Adrenal gland (tissue), 5 donors: ENCODE measurements at regions not wholly inside any gene's neighbourhood (a gene's known extent, or its start where the extent isn't known, plus 50 kb on each side); places are given as distances from the start of the nearest gene placed in this dataset.

Experiments used
- CTCF ChIP-seq, 6 experiments: fragments of 450-650 bp in 4 of 6; fragments of 200-600 bp in 2 of 6; sonication (generic) in 1 of 6; IDR thresholded peaks; 1 replicate in 5 of 6; 2 replicates in 1 of 6; pipeline versions ENCODE4 v1.5.1 to v1.8.0; 2016 to 2021; ENCODE audit warnings: antibody characterized with exemption in 6 of 6, mild to moderate bottlenecking in 2 of 6, moderate library complexity in 1 of 6
- POLR2A ChIP-seq, 2 donors: fragments of 450-650 bp; IDR thresholded peaks; one replicate each; pipeline ENCODE4 v1.6.1; 2017; ENCODE audit warnings: antibody characterized with exemption in 2 of 2, mild to moderate bottlenecking in 2 of 2, moderate library complexity in 1 of 2
- donor health status: DM: no; HTN: no; CAD: no.

- TF ChIP-seq CTCF (IDR thresholded peaks at IDR 0.05) (no peak), POLR2A (IDR thresholded peaks at IDR 0.05) (no peak)
These were observed 101.3 kb upstream of the P2RY1 start for GRCh38 chr3:152733584-152734119.
